ENCODE measurements at regions not wholly inside any gene's neighbourhood (a gene's known extent, or its start where the extent isn't known, plus 50 kb on each side); places are given as distances from the start of the nearest gene placed in this dataset.

- TF ChIP-seq CTCF (IDR thresholded peaks at IDR 0.05), result no peak
- TF ChIP-seq POLR2AphosphoS5 (IDR thresholded peaks at IDR 0.05), result no peak
Observed at GRCh38 chr13:75985132-75985531, 349.0 kb downstream of the LMO7 start.
